Body of pancreas (tissue), 4 donors: ENCODE measurements at regions not wholly inside any gene's neighbourhood (a gene's known extent, or its start where the extent isn't known, plus 50 kb on each side); places are given as distances from the start of the nearest gene placed in this dataset.
A peak's percentile ranks its signal among the peaks of the same experiment; 100 is the strongest.
"Not testable (repeated sequence)": the region's sequence is repeated elsewhere in the genome, so short reads cannot be mapped to it uniquely, and the experiment has no call there.

ENCODE experiments used
- ATAC-seq: fragments of 150-250 bp; one replicate; pipeline ENCODE4 v1.9.1; 2016
- DNase-seq, 4 donors: peaks; one replicate each; pipeline ENCODE4 v3.0.0-alpha.2; 2019
- H3K27ac ChIP-seq, 4 donors: fragments of 200-600 bp; sonication (generic); 1 replicate in 3 of 4; 2 replicates in 1 of 4; pipeline versions ENCODE4 v1.5.1 to v1.6.1; 2016 to 2019; ENCODE audit warnings: mild to moderate bottlenecking in 1 of 4, mixed read lengths in 1 of 4, moderate library complexity in 1 of 4
- H3K27me3 ChIP-seq, 2 donors: fragments of 200-600 bp; sonication (generic); one replicate each; pipeline ENCODE4 v1.6.0; 2016; ENCODE audit warnings: mild to moderate bottlenecking in 1 of 2
- H3K36me3 ChIP-seq, 2 donors: fragments of 200-600 bp; sonication (generic); replicated peaks in 1 of 2; 2 replicates each; pipeline ENCODE4 v1.5.1; 2016; ENCODE audit warnings: low read depth in 2 of 2; ENCODE audit not compliant: insufficient read depth in 1 of 2
- H3K4me1 ChIP-seq: fragments of 200-600 bp; sonication (generic); one replicate; pipeline ENCODE4 v1.6.0; 2016
- H3K4me3 ChIP-seq, 2 donors: fragments of 200-600 bp; sonication (generic); 1 replicate in 1 of 2; 2 replicates in 1 of 2; pipeline ENCODE4 v1.5.1; 2016 to 2019
- H3K9me3 ChIP-seq, 3 donors: fragments of 200-600 bp; sonication (generic); 1 replicate in 2 of 3; 2 replicates in 1 of 3; pipeline ENCODE4 v1.5.1; 2016
- CTCF ChIP-seq, 7 experiments: fragments of 450-650 bp in 4 of 7; fragments of 200-600 bp in 3 of 7; sonication (generic) in 3 of 7; IDR thresholded peaks; one replicate each; pipeline ENCODE4 v1.5.1; 2016 to 2019; ENCODE audit warnings: antibody characterized with exemption in 7 of 7
- POLR2A ChIP-seq, 3 donors: fragments of 450-650 bp; IDR thresholded peaks; one replicate each; pipeline ENCODE4 v1.6.1; 2016; ENCODE audit warnings: antibody characterized with exemption in 3 of 3, mild to moderate bottlenecking in 2 of 3
- WGBS, 2 donors: methylation state at CpG; one replicate each; pipeline ENCODE4 v1.1.5; 2017; 5-methylcytosine and 5-hydroxymethylcytosine counted together
- intact Hi-C: fragments of 100-400 bp; cut with DNase I; formaldehyde crosslinking; loops from one replicate; pipeline ENCODE4 v1.15.1; 2023

DNA sequence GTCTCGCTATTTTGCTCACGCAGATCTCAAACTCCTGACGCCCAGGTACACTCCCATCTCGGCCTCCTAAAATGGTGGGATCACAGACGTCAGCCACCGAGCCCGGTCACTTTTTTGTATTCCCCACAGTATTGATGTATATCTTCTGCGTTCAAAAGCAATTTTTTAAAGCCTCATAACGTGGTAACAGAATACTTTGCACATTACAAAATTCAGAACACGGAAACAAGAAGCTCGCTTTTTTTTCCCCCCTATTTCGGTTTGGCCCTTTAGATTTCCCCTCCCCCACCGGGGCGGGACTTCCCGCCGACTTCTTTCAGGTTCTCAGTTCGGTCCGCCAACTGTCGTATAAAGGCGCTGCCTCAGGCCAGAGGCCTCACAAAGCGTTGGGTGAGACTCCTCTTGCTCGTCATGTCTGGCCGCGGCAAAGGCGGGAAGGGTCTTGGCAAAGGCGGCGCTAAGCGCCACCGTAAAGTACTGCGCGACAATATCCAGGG, 88.4 kb downstream of the OR2B2 start:
- H3K27me3 ChIP-seq, H3K36me3 ChIP-seq, H3K4me3 ChIP-seq, H3K9me3 ChIP-seq, H3K4me1 ChIP-seq, intact Hi-C loops: not testable (repeated sequence)
- peak overlapping the region in 1 of 4 donors; percentile 75 for H3K27ac ChIP-seq
- DNase-seq (peak in 3 of 4 donors; percentile 32 to 67 (median 40)), ATAC-seq (peak; percentile 75)
- peak in 1 of 3 donors; percentile 28 for TF ChIP-seq POLR2A (IDR thresholded peaks at IDR 0.05)
- WGBS, 2 donors: 4 to 7% methylated on average over 21 of the region's 31 CpGs

DNA sequence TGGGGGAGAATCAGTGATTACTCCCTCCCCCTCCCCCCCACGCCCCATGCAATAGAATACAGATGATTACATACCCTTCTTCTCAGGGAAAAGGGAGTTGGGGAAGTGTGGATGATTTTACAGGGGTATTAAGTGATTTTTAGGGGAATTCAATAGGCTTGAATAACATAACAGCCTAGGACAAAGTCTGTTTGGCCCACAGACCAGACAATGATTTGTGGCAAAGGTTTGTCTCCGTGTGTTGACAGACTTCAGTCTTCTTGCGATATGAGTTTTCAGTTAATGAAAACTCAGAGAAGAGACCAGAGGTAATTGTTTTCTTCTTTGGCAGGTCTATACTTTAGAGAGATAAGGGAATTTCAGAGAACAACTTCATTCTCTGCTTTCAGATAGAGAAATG, 95.3 kb downstream of the OR2B2 start:
- no peak for DNase-seq
- H3K27me3 ChIP-seq: peaks cover 0 to 6% of the 10 kb centered on the region in 2 donors
- TF ChIP-seq CTCF (IDR thresholded peaks at IDR 0.05) (no peak), POLR2A (IDR thresholded peaks at IDR 0.05) (no peak)
- no peak for ATAC-seq
- H3K36me3 ChIP-seq: no peaks in the 10 kb centered on the region
- intact Hi-C loops: no loop called here
- H3K4me1 ChIP-seq: peaks cover 12% of the 10 kb centered on the region
- H3K9me3 ChIP-seq: no peaks in the 10 kb centered on the region
- WGBS, 2 donors: 77 to 90% methylated on average over 3 of the region's 3 CpGs
- no peak overlapping the region for H3K4me3 ChIP-seq
- H3K27ac ChIP-seq: no peak overlapping the region

DNA sequence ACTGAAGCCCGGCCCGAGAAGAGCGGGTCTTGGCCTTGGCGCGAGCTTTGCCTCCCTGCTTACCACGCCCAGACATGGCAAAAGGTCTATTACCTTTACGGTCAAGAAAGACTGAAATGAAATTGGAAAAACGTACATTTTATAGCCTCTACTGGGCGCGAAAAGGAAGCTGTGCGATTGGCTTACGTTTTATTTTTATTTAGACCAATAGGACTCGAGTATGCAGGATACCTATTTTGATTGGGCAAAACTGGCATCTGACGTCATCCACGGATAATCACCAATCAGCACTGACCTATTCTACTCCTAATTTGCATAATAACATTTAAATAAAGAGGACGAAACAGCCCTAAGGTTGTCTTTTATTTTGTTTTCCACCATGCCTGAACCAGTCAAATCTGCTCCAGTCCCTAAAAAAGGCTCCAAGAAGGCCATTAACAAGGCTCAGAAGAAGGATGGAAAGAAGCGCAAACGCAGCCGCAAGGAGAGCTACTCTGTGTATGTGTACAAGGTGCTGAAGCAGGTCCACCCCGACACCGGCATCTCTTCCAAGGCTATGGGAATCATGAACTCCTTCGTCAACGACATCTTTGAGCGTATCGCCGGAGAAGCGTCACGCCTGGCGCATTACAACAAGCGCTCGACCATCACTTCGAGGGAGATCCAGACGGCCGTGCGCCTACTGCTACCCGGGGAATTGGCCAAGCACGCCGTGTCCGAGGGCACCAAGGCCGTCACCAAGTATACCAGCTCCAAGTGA, 97.4 kb downstream of the OR2B2 start:
- Histone ChIP-seq H3K4me3 (no peak overlapping the region), H3K9me3 (no peaks in the 10 kb centered on the region), H3K4me1 (peaks cover 12% of the 10 kb centered on the region), H3K27ac (peak overlapping the region in 1 of 4 donors; percentile 3), H3K36me3 (no peaks in the 10 kb centered on the region), H3K27me3 (peaks cover 0 to 6% of the 10 kb centered on the region in 2 donors)
- intact Hi-C loops: no loop called here
- 2% methylated on average over 37 to 40 of the region's 40 CpGs for WGBS, 2 donors
- ATAC-seq (peak; percentile 88), DNase-seq (peak; percentile 49 to 86 (median 66))
- TF ChIP-seq POLR2A (IDR thresholded peaks at IDR 0.05) (peak in 2 of 3 donors; percentile 32 to 64), CTCF (IDR thresholded peaks at IDR 0.05) (no peak)

- H3K9me3 ChIP-seq, H3K36me3 ChIP-seq, H3K4me3 ChIP-seq, H3K27me3 ChIP-seq, intact Hi-C loops, DNase-seq: not testable (repeated sequence)
- Histone ChIP-seq H3K4me1 (peaks cover 12% of the 10 kb centered on the region), H3K27ac (peak overlapping the region in 1 of 4 donors; percentile 3)
- peak; percentile 21 for ATAC-seq
- 2 to 27% methylated on average over 3 to 11 of the region's 24 CpGs for WGBS, 2 donors
These were observed 97.9 kb downstream of the OR2B2 start for GRCh38 chr6:27814415-27814664.

DNA sequence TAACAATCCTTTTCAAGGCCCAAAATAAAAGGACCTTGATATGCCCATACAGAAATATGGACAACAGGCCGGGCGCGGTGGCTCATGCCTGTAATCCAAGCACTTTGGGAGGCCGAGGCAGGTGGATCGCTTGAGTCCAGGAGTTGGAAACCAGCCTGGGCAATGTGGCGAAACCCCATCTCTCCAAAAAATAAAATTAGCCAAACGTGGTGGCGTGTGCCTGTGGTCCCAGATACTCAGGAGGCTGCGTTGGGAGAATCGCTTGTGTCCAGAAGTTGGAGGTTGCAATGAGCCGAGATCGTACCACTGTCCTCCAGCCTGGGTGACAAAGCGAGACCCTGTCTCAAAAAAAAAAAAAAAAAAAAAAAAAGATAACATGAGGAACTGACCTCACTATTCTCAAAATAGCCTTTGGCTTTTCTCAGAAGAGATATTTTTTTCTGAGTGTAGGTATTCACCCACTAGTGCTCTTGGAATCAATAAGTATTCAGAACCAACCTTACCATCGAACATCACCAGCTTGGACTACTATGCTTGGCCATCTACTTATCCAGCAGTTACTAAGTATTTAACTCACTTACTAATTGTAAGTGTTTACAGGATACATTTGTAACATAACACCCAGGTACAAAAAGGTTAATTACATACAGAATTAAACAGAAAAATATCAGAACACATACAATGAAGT, 99.2 kb downstream of the OR2B2 start:
- Histone ChIP-seq H3K27me3 (peaks cover 0 to 10% of the 10 kb centered on the region in 2 donors), H3K9me3 (no peaks in the 10 kb centered on the region), H3K36me3 (no peaks in the 10 kb centered on the region), H3K4me1 (peaks cover 19% of the 10 kb centered on the region), H3K4me3 (no peak overlapping the region), H3K27ac (no peak overlapping the region)
- DNase-seq (no peak), ATAC-seq (no peak)
- intact Hi-C loops: no loop called here
- no peak for TF ChIP-seq POLR2A (IDR thresholded peaks at IDR 0.05)
- no peak for TF ChIP-seq CTCF (IDR thresholded peaks at IDR 0.05)
- WGBS, 2 donors: 73 to 87% methylated on average over 14 of the region's 14 CpGs
